ENCODE measurements at regions not wholly inside any gene's neighbourhood (a gene's known extent, or its start where the extent isn't known, plus 50 kb on each side); places are given as distances from the start of the nearest gene placed in this dataset.

GRCh38 chr1:14220324-14220723 lies 378.2 kb upstream of the KAZN start:
- no peak for DNase-seq

- DNase-seq: no peak
These were observed 377.7 kb upstream of the KAZN start for GRCh38 chr1:14220811-14221210.

- no peak for DNase-seq
These were observed 376.4 kb upstream of the KAZN start for GRCh38 chr1:14222086-14222485.

- DNase-seq: no peak
These were observed 369.8 kb upstream of the KAZN start for GRCh38 chr1:14228677-14229076.

- no peak for DNase-seq
These were observed 365.0 kb upstream of the KAZN start for GRCh38 chr1:14233510-14233909.

GRCh38 chr1:14236097-14236496 lies 362.4 kb upstream of the KAZN start:
- no peak for DNase-seq

- no peak for DNase-seq
These were observed 359.8 kb upstream of the KAZN start for GRCh38 chr1:14238472-14239307.

GRCh38 chr1:14240265-14240664 lies 358.2 kb upstream of the KAZN start:
- DNase-seq: no peak

- DNase-seq: no peak
These were observed 356.4 kb upstream of the KAZN start for GRCh38 chr1:14242123-14242522.

GRCh38 chr1:14242870-14243269 lies 355.6 kb upstream of the KAZN start:
- no peak for DNase-seq

- no peak for DNase-seq
These were observed 352.5 kb upstream of the KAZN start for GRCh38 chr1:14245954-14246353.

GRCh38 chr1:14246471-14246870 lies 352.0 kb upstream of the KAZN start:
- no peak for DNase-seq

- no peak for DNase-seq
These were observed 350.8 kb upstream of the KAZN start for GRCh38 chr1:14247666-14248065.

GRCh38 chr1:14251871-14252270 lies 346.6 kb upstream of the KAZN start:
- DNase-seq: no peak

GRCh38 chr1:14253676-14254075 lies 344.8 kb upstream of the KAZN start:
- DNase-seq: no peak

- DNase-seq: no peak
These were observed 344.2 kb upstream of the KAZN start for GRCh38 chr1:14254251-14254650.

- no peak for DNase-seq
These were observed 343.3 kb upstream of the KAZN start for GRCh38 chr1:14255233-14255632.

- DNase-seq: no peak
These were observed 342.8 kb upstream of the KAZN start for GRCh38 chr1:14255711-14256110.

GRCh38 chr1:14259191-14259757 lies 339.2 kb upstream of the KAZN start:
- DNase-seq: peak; percentile 91 to 96

GRCh38 chr1:14260480-14260879 lies 338.0 kb upstream of the KAZN start:
- DNase-seq: no peak

- DNase-seq: no peak
These were observed 337.1 kb upstream of the KAZN start for GRCh38 chr1:14261395-14261794.

GRCh38 chr1:14262637-14263036 lies 335.8 kb upstream of the KAZN start:
- DNase-seq: no peak

GRCh38 chr1:14263225-14263624 lies 335.3 kb upstream of the KAZN start:
- DNase-seq: no peak

GRCh38 chr1:14263671-14264070 lies 334.8 kb upstream of the KAZN start:
- DNase-seq: no peak

- DNase-seq: no peak
These were observed 333.0 kb upstream of the KAZN start for GRCh38 chr1:14265495-14265894.

All from hippocampal formation (tissue), 2 donors.